ENCODE measurements at regions not wholly inside any gene's neighbourhood (a gene's known extent, or its start where the extent isn't known, plus 50 kb on each side); places are given as distances from the start of the nearest gene placed in this dataset.

DNA sequence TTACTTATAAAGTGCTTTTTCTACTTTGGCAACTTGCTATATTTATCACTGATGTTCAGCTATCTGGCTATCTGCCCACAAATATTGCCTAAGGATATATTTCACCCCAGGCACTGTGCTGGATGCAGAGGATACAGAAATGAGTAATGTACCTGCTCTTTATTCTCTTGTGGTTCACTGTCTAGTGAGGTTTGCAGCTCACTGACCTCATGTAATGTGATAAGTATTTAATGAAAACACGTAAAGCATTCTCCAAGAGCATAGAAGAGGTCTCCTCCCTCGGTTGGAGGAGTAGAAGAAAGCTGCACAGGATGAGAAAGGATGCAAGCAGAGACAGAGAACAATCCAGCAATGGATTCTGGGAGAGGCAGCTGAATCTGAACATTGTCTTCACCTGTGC, 610.7 kb downstream of the CBLN4 start:
- no peaks in the 10 kb centered on the region for H3K36me3 ChIP-seq (ENCODE audit: control insufficient read depth in 2 of 2, insufficient read depth in 2 of 2, low read length in 1 of 2)
- no peaks in the 10 kb centered on the region for H3K4me1 ChIP-seq (ENCODE audit: control insufficient read depth, insufficient read depth, low read length)
- no peak overlapping the region for H2AFZ ChIP-seq (ENCODE audit: control insufficient read depth, low read depth, low read length)
- ATAC-seq (no peak), DNase-seq (ENCODE audit: low read depth, low spot score) (no peak), FAIRE-seq (no peak)
- H3K4me2 ChIP-seq (ENCODE audit: control insufficient read depth, insufficient read depth), result no peak overlapping the region
- WGBS (ENCODE audit: insufficient coverage, insufficient replicate concordance, low lambda C conversion rate, missing lambda C conversion rate), result 0% methylated on average over 2 of the region's 2 CpGs
- ChIA-PET RAD21 (ENCODE audit: unreplicated experiment) (no interaction called here), POLR2A (no interaction called here), CTCF (interaction anchor here (0.6 kb wide), 1 partner anchor 17 kb away, joined by 3 read pairs; no protein-coding TSS in a partner anchor), SMC1A (ENCODE audit: uncharacterized antibody, unreplicated experiment) (no interaction called here)
- H4K20me1 ChIP-seq (ENCODE audit: control insufficient read depth, insufficient read depth), result no peaks in the 10 kb centered on the region
- H3K27me3 ChIP-seq (replicated peaks in 1 of 2; ENCODE audit: control insufficient read depth in 2 of 2, insufficient read depth in 2 of 2, low read length in 1 of 2), result no peaks in the 10 kb centered on the region
- H3K9ac ChIP-seq (ENCODE audit: control insufficient read depth, insufficient read depth, low read length), result no peak overlapping the region
- in situ Hi-C loops (cut with MboI), result no loop called here
- BruUV-seq (replicated peaks), result no TSS peak
- H3K4me3 ChIP-seq, result no peak overlapping the region
- H3K9me3 ChIP-seq (replicated peaks; ENCODE audit: control insufficient read depth, insufficient read depth, low read length), result no peaks in the 10 kb centered on the region
- TF ChIP-seq, protein P1, sequence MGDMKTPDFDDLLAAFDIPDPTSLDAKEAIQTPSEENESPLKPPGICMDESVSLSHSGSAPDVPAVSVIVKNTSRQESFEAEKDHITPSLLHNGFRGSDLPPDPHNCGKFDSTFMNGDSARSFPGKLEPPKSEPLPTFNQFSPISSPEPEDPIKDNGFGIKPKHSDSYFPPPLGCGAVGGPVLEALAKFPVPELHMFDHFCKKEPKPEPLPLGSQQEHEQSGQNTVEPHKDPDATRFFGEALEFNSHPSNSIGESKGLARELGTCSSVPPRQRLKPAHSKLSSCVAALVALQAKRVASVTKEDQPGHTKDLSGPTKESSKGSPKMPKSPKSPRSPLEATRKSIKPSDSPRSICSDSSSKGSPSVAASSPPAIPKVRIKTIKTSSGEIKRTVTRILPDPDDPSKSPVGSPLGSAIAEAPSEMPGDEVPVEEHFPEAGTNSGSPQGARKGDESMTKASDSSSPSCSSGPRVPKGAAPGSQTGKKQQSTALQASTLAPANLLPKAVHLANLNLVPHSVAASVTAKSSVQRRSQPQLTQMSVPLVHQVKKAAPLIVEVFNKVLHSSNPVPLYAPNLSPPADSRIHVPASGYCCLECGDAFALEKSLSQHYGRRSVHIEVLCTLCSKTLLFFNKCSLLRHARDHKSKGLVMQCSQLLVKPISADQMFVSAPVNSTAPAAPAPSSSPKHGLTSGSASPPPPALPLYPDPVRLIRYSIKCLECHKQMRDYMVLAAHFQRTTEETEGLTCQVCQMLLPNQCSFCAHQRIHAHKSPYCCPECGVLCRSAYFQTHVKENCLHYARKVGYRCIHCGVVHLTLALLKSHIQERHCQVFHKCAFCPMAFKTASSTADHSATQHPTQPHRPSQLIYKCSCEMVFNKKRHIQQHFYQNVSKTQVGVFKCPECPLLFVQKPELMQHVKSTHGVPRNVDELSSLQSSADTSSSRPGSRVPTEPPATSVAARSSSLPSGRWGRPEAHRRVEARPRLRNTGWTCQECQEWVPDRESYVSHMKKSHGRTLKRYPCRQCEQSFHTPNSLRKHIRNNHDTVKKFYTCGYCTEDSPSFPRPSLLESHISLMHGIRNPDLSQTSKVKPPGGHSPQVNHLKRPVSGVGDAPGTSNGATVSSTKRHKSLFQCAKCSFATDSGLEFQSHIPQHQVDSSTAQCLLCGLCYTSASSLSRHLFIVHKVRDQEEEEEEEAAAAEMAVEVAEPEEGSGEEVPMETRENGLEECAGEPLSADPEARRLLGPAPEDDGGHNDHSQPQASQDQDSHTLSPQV (IDR thresholded peaks at IDR 0.05), result no peak
- TF ChIP-seq IRF4 (IDR thresholded peaks at IDR 0.05; ENCODE audit: low read depth, low read length), result no peak
- TF ChIP-seq ZSCAN29 (IDR thresholded peaks at IDR 0.05), result no peak
- TF ChIP-seq WRNIP1 (IDR thresholded peaks at IDR 0.05; ENCODE audit: borderline replicate concordance, low read depth, low read length), result no peak
- TF ChIP-seq MEF2A (IDR thresholded peaks at IDR 0.05; ENCODE audit: insufficient read depth, low read depth, low read length), result no peak
- TF ChIP-seq, protein P2, sequence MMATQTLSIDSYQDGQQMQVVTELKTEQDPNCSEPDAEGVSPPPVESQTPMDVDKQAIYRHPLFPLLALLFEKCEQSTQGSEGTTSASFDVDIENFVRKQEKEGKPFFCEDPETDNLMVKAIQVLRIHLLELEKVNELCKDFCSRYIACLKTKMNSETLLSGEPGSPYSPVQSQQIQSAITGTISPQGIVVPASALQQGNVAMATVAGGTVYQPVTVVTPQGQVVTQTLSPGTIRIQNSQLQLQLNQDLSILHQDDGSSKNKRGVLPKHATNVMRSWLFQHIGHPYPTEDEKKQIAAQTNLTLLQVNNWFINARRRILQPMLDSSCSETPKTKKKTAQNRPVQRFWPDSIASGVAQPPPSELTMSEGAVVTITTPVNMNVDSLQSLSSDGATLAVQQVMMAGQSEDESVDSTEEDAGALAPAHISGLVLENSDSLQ (IDR thresholded peaks at IDR 0.05), result no peak
- no peak for TF ChIP-seq CBX5 (IDR thresholded peaks at IDR 0.05; ENCODE audit: low read depth)
- TF ChIP-seq, protein P3, sequence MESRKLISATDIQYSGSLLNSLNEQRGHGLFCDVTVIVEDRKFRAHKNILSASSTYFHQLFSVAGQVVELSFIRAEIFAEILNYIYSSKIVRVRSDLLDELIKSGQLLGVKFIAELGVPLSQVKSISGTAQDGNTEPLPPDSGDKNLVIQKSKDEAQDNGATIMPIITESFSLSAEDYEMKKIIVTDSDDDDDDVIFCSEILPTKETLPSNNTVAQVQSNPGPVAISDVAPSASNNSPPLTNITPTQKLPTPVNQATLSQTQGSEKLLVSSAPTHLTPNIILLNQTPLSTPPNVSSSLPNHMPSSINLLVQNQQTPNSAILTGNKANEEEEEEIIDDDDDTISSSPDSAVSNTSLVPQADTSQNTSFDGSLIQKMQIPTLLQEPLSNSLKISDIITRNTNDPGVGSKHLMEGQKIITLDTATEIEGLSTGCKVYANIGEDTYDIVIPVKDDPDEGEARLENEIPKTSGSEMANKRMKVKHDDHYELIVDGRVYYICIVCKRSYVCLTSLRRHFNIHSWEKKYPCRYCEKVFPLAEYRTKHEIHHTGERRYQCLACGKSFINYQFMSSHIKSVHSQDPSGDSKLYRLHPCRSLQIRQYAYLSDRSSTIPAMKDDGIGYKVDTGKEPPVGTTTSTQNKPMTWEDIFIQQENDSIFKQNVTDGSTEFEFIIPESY (IDR thresholded peaks at IDR 0.05), result no peak
- TF ChIP-seq RAD51 (IDR thresholded peaks at IDR 0.05), result no peak
- no peak for TF ChIP-seq DPF2 (IDR thresholded peaks at IDR 0.05)
- no peak for TF ChIP-seq USF1 (IDR thresholded peaks at IDR 0.05; ENCODE audit: borderline replicate concordance, extremely low read length, insufficient read depth, low read depth, low read length)
- TF ChIP-seq NFIC (IDR thresholded peaks at IDR 0.05; ENCODE audit: low read depth, low read length), result no peak
- no peaks in the 10 kb centered on the region for H3K79me2 ChIP-seq (ENCODE audit: control insufficient read depth, insufficient read depth, low read length)
- intact Hi-C loops (cut with micrococcal nuclease; ENCODE audit: unreplicated experiment), result no loop called here
- no peak overlapping the region for H3K27ac ChIP-seq (ENCODE audit: control insufficient read depth, insufficient read depth)

All from GM12878 (cell line).